ENCODE measurements at regions not wholly inside any gene's neighbourhood (a gene's known extent, or its start where the extent isn't known, plus 50 kb on each side); places are given as distances from the start of the nearest gene placed in this dataset.

- no peak for DNase-seq
Observed at GRCh38 chr1:239436286-239436685, 49.9 kb downstream of the CHRM3 start.

- DNase-seq = no peak
Observed at GRCh38 chr1:239437822-239438221, 51.5 kb downstream of the CHRM3 start.

GRCh38 chr1:239438891-239439290 is 52.5 kb downstream of the CHRM3 start:
- no peak for DNase-seq

- DNase-seq = no peak
Observed at GRCh38 chr1:239443361-239443760, 57.0 kb downstream of the CHRM3 start.

DNA sequence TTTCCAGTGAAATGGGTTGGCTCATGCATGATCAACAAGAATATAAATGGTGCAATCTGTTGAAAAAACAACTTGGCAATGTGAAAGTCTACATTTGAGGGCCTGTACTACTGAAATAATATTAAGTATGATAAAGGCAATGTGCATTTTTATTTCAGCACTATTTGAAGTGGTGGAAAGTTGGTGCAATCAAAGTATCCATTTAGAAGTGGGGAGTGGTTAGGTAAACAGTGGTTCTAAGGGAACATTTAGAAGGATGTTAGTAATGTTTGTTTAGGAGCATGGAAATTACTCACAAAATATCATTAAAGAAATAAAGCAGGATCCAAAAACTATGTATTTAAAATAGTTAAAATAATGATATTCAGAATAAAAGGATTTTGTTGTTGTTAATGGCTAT is 60.2 kb downstream of the CHRM3 start:
- no peak for DNase-seq

- DNase-seq = no peak
Observed at GRCh38 chr1:239448911-239449310, 62.5 kb downstream of the CHRM3 start.

DNA sequence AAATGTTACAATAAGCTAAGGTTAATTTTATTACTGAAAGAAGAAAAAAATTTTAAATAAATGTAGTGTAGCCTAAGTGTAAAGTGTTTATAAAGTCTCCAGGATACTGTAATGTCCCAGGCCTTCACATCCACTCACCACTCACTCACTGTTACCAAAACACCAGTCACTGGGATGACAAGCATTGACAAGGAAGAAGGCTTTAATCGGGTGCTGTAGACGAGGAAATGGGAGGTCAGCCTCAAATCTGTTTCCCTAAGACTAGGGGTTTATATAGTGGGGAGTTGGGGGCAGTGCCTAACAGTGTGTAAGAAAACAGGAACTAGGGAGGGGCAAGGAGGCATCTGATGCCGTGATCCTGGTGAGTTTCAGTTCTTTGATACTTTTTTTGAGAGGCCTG is 69.4 kb downstream of the CHRM3 start:
- DNase-seq = no peak

GRCh38 chr1:239456788-239457187 is 70.4 kb downstream of the CHRM3 start:
- no peak for DNase-seq

DNA sequence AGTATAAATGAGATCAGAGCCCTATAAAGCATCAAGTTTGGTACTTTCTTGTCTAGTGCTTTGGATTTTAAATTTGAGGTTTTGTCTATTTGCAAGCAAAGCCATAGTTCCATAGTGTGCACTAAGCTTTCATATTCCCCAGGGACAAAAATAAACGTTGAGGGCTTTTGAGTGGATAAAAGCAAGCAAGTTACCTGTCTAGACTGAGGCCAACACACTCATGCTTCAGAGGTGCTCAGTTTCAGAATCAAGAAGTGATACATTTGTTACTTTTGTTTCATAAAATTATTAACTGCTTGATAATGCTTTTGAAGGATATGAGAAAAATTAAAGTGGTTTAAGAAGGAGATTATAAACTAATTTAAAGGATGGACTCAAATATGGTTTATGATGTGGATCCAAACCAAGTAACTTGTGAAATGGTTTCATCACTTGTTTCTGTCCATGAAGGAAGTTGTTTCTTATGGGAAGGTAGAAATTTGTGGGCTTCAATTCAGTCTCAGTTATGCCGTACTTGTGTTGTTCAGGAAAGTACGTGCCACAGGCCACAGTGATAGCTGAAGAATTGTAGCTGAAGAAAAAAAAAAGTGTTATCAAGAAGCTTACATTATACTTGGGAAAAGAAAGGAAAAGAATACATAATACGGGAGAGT is 71.2 kb downstream of the CHRM3 start:
- DNase-seq = no peak

- DNase-seq = no peak
Observed at GRCh38 chr1:239458144-239458500, 71.8 kb downstream of the CHRM3 start.

DNA sequence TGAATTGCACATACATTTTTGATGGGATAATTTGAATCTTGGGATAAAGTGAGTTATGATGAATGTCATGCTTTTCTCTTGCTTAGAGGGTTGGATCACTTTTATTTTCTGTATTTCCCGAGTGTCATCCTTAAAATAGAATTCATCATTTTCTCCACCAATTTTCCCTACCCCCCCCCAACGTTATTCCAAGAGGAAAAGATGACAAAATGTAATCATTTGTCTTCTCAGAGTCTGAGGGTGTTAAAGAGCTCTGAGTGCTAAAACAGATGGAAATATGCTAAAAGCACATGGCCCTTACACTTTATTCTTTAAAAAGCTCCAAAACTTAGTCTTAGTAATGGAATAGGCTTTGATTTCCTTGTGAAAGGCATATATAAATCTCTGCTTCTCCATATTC is 81.4 kb downstream of the CHRM3 start:
- DNase-seq = no peak

DNA sequence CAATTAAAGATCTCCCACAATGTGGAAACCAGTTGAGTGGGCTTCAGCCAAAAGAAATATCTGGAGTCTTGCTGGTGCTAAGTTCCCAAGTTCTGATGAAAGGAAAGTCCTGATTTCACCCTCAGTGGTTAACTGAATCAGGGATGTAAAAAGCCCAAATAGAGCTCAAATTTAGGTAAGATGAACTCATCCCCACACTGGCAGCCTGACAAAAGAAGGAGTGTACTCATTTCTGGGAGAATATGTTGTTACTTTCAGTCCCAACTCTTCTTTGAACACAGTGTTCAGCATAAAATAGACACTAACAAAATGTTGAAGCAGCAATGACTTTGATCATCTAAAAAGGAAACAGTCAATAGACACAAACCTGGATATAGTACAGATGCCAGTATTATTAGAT is 91.7 kb downstream of the CHRM3 start:
- no peak for DNase-seq

DNA sequence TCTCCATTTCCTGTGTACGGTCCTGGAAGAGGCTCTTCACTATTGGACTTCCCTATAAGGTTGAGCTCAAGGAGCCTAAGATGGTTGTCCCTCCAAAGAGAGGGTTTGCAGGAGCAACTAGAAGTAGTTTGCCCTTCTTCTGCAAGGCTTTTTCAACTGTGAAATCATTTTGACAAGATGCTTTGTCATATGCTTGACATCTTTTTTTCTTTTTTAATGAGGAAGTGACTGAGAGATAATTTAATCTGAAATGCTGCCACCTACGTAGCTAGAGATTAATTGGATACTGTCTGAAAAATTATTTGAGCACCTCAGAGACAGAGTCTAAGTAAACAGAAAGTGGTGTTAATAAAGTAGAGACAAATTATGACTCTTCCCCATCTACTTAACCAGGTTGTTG is 97.0 kb downstream of the CHRM3 start:
- no peak for DNase-seq

DNA sequence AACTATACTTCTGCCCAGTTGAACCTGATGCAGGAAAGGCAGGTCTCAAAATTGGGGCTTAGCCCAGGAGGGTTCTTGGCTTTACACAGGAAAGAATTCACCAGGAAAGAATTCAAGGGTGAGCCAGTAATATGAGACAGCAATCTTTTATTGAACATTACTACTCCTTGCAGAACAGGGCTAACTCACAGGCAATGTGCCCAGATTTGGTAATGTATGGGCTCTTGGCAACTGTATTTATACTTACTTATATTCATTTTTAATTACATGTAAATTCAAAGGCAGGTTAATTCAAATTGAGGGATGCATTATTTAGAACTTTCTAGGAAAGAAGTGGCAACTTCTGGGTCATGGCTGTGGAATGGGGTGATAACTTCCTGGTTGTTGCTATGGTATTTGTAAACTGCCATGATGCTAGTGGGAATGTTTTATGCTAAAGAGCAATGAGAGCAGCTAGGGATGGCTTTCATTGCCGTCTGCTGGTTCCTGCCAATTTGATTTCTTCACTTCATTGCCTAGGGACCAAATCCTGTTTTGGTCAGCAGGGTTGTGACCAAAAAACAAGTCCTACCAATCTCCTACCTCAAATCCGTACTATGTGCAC is 107.5 kb downstream of the CHRM3 start:
- DNase-seq = no peak

DNA sequence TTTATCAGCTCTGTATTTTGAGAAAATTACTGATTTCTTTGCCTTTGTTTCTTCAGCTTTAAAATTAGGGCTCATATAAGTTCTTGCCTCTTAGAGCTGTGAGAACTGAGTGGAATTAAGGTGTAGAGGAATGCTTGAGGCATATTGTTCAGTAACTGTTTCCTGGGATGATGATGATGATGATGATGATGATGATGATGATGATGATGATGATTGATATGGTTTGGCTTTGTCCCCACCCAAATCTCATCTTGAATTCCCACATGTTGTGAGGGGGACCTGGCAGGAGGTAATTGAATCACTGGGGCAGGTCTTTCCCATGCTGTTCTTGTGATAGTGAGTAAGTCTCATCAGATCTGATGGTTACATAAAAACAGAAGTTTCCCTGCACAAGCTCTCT is 118.7 kb downstream of the CHRM3 start:
- DNase-seq = no peak

- no peak for DNase-seq
Observed at GRCh38 chr1:239507826-239508225, 121.5 kb downstream of the CHRM3 start.

GRCh38 chr1:239511875-239512274 is 125.5 kb downstream of the CHRM3 start:
- no peak for DNase-seq

GRCh38 chr1:239516579-239516978 is 130.2 kb downstream of the CHRM3 start:
- no peak for DNase-seq

DNA sequence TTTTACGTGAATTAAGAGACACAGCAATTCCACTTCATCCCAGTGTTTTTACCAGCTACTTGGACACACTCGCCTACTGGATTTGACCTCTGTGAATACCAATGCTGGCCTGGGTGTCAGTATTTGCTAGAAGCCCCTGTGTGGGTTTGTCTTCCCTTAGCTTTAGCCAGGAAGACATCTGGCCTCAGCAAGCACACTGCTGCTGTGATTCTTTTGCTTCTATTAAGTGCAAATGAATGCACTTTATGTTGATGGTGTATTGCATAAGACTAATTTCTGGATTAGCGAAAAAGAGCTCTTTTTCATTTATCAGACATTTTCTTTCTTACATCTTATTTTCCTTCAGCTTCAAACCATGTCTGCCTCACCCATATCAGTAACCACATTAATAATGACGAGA is 140.0 kb downstream of the CHRM3 start:
- DNase-seq = no peak

DNA sequence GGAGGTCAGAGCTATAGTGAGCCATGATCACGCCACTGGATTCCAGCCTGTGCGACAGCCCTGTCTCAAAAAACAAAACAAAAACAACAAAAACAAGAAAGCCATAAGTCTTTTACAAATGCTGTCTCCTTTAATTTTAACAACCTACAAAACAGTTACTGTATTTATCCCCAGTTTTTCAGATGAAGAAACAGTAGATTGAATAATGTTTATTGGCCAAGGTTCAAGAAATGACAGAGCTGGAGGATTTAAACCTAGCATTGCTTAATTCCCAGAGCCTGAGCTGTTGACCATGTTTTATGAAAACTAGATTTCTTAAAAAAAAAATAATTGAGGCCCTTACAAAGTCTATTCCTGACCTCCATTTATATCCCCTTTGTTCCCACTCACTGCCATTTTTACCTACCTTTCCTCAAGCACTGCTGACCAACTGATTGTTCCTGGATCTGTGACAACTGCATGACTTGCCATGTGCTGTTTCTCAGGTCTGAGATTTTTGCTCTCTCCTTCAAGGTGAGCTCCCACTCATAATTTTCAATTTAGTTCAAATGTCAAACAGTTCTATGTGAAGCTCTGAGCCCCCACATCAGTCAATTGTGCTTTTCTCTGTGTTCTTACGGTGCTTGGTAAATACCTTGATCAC is 140.8 kb downstream of the CHRM3 start:
- no peak for DNase-seq

GRCh38 chr1:239536165-239536849 is 149.9 kb downstream of the CHRM3 start:
- DNase-seq = no peak

DNA sequence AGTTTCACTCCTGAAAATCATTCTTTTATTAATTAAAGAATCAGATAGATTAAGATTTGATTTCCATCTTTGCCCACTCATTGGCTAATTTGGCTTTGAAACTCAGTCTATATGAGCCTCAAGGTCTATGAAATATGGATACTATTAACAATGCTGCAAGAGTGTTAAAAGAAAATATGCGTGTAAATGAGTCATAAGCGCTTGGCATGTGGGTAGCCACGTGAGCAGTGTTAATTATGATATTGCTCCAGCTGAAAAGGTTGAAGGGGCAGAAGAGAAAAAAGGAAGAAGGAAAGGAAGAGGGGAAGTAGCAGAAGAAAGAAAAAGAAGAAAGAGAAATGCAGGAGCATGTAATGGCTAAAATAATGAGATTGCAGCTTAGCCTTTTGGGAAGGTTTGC is 151.4 kb downstream of the CHRM3 start:
- DNase-seq = no peak

All from hypothalamus (tissue), 51 donors.